Fibroblast of the aortic adventitia (primary cell): ENCODE measurements at regions not wholly inside any gene's neighbourhood (a gene's known extent, or its start where the extent isn't known, plus 50 kb on each side); places are given as distances from the start of the nearest gene placed in this dataset.

Experiments used
- DNase-seq: peaks from one replicate; pipeline ENCODE4 v3.0.0-alpha.2; 2010; ENCODE audit warnings: low read depth
- H3K4me3 ChIP-seq: 2 replicates; pipeline ENCODE4 v1.5.1; 2011; ENCODE audit warnings: low read depth, mild to moderate bottlenecking, control low read depth, low read length, moderate library complexity
- CTCF ChIP-seq: IDR thresholded peaks from 2 replicates; pipeline ENCODE4 v1.5.1; 2011; ENCODE audit warnings: mild to moderate bottlenecking, low read length, control low read depth, inconsistent platforms; ENCODE audit not compliant: insufficient read depth

GRCh38 chr5:74026310-74026709, 400.3 kb downstream of the ARHGEF28 start:
- TF ChIP-seq CTCF: no peak
- DNase-seq: no peak
- no peak overlapping the region for H3K4me3 ChIP-seq

GRCh38 chr5:74021126-74021525, 395.1 kb downstream of the ARHGEF28 start:
- DNase-seq: no peak
- no peak overlapping the region for H3K4me3 ChIP-seq
- no peak for TF ChIP-seq CTCF

- H3K4me3 ChIP-seq: no peak overlapping the region
- DNase-seq: no peak
- no peak for TF ChIP-seq CTCF
These were observed 394.5 kb downstream of the ARHGEF28 start for GRCh38 chr5:74020503-74020902.

GRCh38 chr5:74019923-74020322, 393.9 kb downstream of the ARHGEF28 start:
- H3K4me3 ChIP-seq: no peak overlapping the region
- DNase-seq: no peak
- TF ChIP-seq CTCF: no peak

- no peak for TF ChIP-seq CTCF
- H3K4me3 ChIP-seq: no peak overlapping the region
- peak; percentile 71 for DNase-seq
These were observed 391.8 kb downstream of the ARHGEF28 start for GRCh38 chr5:74017786-74018211.

- H3K4me3 ChIP-seq: no peak overlapping the region
- no peak for TF ChIP-seq CTCF
- no peak for DNase-seq
These were observed 391.1 kb downstream of the ARHGEF28 start for GRCh38 chr5:74017112-74017511.

GRCh38 chr5:74016373-74016772, 390.4 kb downstream of the ARHGEF28 start:
- DNase-seq: no peak
- no peak overlapping the region for H3K4me3 ChIP-seq
- peak; percentile 10 for TF ChIP-seq CTCF
